ENCODE measurements at regions not wholly inside any gene's neighbourhood (a gene's known extent, or its start where the extent isn't known, plus 50 kb on each side); places are given as distances from the start of the nearest gene placed in this dataset.
"Not testable (repeated sequence)": the region's sequence is repeated elsewhere in the genome, so short reads cannot be mapped to it uniquely, and the experiment has no call there.

GRCh38 chrX:124717537-124717936, 371.2 kb downstream of the SH2D1A start:
- DNase-seq (ENCODE audit: low read depth in 2 of 2) = no peak

GRCh38 chrX:124719060-124719459, 372.7 kb downstream of the SH2D1A start:
- no peak for DNase-seq (ENCODE audit: low read depth in 2 of 2)

GRCh38 chrX:124720532-124720931, 374.2 kb downstream of the SH2D1A start:
- no peak for DNase-seq (ENCODE audit: low read depth in 2 of 2)

DNA sequence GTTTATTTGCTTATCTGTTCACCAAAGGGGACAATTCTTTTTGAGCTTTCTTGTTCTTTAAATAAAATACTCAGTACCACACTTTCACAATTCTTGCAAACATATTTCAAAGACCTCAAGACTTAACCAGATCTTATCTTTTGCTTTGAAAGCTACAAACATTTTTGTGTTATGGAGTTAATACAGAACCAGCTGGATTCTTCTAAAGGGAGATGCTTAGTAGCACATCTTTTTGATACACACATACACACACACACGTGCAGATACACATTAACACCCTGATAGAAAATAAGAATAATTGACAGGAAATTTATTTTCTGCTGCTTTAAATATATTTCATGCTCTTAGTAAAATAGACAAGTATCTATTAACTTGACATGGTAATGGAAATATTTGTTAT, 379.1 kb downstream of the SH2D1A start:
- no peak for DNase-seq (ENCODE audit: low read depth in 2 of 2)

GRCh38 chrX:124726292-124726691, 379.9 kb downstream of the SH2D1A start:
- no peak for DNase-seq (ENCODE audit: low read depth in 2 of 2)

GRCh38 chrX:124726881-124727280, 380.5 kb downstream of the SH2D1A start:
- no peak for DNase-seq (ENCODE audit: low read depth in 2 of 2)

GRCh38 chrX:124736553-124737270, 390.3 kb downstream of the SH2D1A start:
- DNase-seq (ENCODE audit: low read depth in 2 of 2) = peak; percentile 2 to 3

- no peak for DNase-seq (ENCODE audit: low read depth in 2 of 2)
Observed at GRCh38 chrX:124737771-124738170, 391.4 kb downstream of the SH2D1A start.

DNA sequence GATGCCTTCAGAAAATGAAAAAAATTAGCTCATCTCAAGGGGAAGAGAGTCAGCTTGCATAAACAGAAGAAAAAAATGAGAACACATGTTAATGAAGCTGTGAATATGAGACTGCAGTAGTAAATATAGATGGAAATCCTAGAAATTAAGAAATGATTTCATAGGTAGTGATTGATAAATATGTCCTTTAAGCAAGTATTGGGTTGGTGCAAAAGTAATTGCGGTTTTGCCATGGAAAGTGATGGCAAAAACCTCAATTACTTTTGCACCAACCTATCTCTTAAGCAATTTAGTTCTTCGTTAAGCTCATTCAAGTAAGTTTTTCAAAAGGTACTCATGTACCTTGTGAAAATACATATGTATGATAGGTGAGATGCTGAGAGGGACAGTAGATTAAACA, 400.9 kb downstream of the SH2D1A start:
- no peak for DNase-seq (ENCODE audit: low read depth in 2 of 2)

GRCh38 chrX:124764354-124764753, 418.0 kb downstream of the SH2D1A start:
- DNase-seq (ENCODE audit: low read depth in 2 of 2) = no peak

GRCh38 chrX:124769166-124769565, 422.8 kb downstream of the SH2D1A start:
- no peak for DNase-seq (ENCODE audit: low read depth in 2 of 2)

DNA sequence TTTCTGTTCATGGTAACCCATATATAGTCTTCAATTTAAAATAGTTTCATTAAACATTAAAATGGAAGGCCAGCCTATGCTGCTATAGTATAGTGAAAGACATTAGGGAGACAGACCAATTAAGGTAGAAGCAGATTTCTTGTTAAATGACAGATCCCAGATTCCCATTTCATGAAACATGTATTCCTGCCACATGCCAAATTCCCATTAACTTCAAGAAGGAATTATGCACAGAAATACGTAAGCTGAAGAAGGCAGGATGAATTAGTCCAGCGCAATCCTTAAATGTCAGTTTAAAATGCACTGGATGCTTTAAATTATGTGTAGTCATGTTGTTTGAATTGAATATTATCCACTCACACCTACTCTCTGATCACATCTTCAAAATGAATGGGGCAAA, 424.9 kb downstream of the SH2D1A start:
- no peak for DNase-seq (ENCODE audit: low read depth in 2 of 2)

GRCh38 chrX:124788253-124788652, 441.9 kb downstream of the SH2D1A start:
- DNase-seq (ENCODE audit: low read depth in 2 of 2) = not testable (repeated sequence)

GRCh38 chrX:124789874-124790273, 443.5 kb downstream of the SH2D1A start:
- DNase-seq (ENCODE audit: low read depth in 2 of 2) = not testable (repeated sequence)

- no peak for DNase-seq (ENCODE audit: low read depth in 2 of 2)
Observed at GRCh38 chrX:124791492-124792095, 445.2 kb downstream of the SH2D1A start.

DNA sequence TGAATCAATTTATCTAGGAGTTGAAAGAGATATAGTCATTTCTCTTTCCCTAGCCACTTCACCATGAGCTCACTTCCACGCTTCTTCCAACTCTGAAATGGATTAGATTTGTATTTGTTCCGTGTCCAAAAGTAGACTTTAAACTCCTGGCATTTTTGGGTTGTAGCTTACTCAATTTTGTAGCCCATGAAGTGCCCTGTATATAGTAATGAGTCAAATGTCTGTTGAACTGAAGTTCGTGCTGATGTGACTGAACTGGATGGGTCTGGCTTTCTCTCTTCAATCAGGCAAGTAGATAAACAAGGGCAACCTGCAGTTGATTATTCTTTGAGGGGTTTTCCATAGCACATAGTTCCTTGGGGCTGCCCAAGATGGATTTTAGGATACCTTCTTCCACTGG, 450.6 kb downstream of the SH2D1A start:
- DNase-seq (ENCODE audit: low read depth in 2 of 2) = no peak

DNA sequence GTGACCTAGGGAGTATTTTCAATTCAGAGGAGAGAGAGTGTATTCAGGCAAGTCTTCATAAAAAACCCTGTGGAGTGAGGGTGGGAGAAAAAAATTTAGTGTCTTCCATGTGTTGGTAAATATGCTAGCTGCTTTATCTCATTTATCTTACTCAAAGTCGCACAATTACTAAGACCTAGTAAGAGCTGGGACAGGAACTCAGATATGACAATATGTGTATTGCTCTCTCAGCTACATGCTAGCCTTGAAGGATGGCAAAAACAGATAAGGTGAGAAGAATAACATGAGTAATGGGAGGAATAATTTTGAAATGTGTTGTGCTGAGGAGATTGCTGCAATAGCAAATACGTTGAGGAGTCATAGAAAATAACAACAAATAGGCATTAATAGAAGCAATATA, 458.6 kb downstream of the SH2D1A start:
- DNase-seq (ENCODE audit: low read depth in 2 of 2) = no peak

- no peak for DNase-seq (ENCODE audit: low read depth in 2 of 2)
Observed at GRCh38 chrX:124805486-124805885, 459.1 kb downstream of the SH2D1A start.

- no peak for DNase-seq (ENCODE audit: low read depth in 2 of 2)
Observed at GRCh38 chrX:124814106-124814505, 467.7 kb downstream of the SH2D1A start.

DNA sequence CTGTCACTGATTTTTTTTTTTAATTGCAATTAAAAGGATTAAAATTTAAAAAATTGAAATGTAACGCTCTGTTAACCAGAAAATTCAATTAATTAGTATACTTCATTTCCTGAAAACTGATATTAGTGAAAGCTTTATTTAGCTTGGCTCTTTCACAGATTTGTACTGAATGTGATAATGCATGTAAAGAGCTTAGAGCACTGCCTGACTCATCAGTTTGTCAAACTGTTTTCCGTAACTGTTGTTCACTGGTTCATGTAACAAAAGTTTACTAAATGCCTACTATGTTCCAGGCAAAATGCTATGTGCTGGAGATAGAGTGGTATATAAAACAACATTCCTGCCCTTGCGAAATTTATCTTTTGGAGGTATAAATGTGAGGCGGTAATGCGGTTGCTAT, 471.7 kb downstream of the SH2D1A start:
- DNase-seq (ENCODE audit: low read depth in 2 of 2) = no peak

- no peak for DNase-seq (ENCODE audit: low read depth in 2 of 2)
Observed at GRCh38 chrX:124818764-124819163, 472.4 kb downstream of the SH2D1A start.

DNA sequence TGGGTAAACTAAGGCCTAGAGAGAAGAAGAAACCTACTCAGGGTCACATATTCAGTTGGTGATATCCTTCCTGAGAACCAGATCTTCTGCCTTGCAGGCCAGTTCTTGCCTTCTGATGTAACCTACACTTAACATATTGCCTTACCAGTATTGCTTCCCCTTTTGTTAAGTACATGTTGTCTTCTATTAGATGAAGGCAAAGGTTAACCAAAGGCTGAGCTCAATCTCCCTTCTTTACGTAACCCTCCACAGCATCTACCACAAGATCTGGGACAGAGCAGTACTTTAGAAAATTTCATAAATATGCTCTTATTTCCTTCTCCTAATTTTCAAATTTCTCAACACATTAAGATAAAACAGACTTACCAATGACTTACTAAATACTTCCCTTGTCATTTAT, 474.4 kb downstream of the SH2D1A start:
- no peak for DNase-seq (ENCODE audit: low read depth in 2 of 2)

DNA sequence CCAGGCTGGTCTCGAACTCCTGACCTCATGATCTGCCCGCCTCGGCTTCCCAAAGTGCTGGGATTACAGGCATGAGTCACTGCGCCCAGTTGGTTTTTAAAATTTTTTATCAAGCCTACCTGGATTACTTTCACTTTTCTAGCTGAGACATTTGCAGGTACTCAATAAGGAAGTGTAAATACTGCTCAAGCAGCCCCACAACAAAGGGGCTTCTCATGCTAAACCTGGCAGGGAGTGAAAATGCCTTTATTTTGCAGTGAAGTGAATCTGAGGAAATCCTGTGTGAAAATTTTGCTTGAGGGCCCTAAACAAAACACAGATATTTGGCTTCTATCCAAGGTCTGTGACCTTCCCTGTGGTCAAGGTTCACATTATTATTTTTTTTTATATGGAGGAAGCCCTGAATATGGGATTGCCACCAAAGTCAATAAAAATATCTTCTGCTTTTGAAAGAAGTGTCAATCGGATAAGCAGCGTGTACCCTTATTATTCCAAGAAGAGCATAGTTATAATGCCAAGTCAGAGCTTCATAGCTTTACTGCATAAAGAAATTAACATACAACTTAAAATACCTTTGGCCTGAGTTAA, 481.0 kb downstream of the SH2D1A start:
- no peak for DNase-seq (ENCODE audit: low read depth in 2 of 2)

Measured in stimulated activated CD4-positive, alpha-beta T cell treated with anti-CD3 and anti-CD28 coated beads, Interleukin-4, amount 100 ng/mL, for 48 hours (primary cell).